NCI-H345 treated with DMSO at 0.1 percent for 48 hours (cell line): ENCODE measurements at regions not wholly inside any gene's neighbourhood (a gene's known extent, or its start where the extent isn't known, plus 50 kb on each side); places are given as distances from the start of the nearest gene placed in this dataset.
"Not testable (repeated sequence)": the region's sequence is repeated elsewhere in the genome, so short reads cannot be mapped to it uniquely, and the experiment has no call there.

Experiments
- DNase-seq: peaks from one replicate; lab custom pipeline; 2025; ENCODE audit not compliant: unreplicated experiment; lab: John Stamatoyannopoulos, UW

DNA sequence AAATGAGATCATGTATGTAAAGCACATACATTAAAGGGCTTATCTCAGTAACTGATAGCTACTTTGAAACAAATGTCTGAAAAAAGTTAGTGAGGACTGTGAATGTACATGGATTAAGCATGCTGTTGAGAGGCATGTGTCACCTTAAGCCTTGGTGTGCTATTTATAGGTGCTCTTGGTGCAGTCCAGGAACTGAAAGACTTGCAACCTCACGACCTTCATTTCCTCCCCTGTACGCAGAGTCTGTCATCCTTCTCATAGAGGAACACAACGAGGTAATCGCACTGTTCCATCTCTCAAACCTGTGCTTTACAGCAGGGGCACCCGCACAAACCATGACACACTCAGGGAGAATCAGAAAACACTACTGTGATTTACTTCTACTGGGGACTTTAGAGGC, 65.6 kb downstream of the UFM1 start:
- no peak for DNase-seq

DNA sequence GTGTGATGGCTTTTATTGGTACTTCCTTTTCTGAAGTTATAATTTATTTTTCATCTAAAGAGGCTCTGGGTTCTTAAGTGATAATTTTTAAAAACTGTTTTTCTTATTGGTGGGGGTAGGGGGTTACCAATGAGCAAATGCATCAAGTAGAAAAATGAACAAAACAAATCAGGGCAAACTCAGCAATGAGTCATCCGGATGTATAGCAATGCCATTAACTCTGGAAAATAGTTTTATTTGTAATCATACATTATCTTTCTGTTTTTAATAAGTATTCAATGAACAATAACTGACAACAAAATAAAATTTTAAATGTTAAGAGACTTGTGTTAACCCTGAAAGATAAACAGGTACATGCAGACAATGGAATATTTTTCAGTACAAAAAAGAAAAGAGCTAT, 67.6 kb downstream of the UFM1 start:
- no peak for DNase-seq

DNA sequence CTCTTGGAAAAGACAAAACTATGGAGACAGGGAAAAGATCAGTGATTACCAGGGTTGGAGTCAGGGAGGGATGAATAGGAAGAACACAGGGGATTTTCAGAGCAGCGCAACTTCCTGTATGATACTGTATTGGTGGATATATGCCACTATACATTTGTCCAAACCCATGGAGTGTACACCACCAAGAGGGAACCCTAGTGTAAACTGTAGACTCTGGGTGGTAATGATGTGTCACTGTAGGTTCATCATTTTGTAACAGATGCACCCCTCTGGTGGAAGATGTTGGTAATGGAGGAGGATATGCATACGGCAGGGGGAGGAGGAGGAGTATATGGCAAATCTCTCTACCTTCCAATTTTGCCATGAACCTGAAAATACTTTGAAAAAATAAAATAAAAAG, 68.1 kb downstream of the UFM1 start:
- no peak for DNase-seq

DNA sequence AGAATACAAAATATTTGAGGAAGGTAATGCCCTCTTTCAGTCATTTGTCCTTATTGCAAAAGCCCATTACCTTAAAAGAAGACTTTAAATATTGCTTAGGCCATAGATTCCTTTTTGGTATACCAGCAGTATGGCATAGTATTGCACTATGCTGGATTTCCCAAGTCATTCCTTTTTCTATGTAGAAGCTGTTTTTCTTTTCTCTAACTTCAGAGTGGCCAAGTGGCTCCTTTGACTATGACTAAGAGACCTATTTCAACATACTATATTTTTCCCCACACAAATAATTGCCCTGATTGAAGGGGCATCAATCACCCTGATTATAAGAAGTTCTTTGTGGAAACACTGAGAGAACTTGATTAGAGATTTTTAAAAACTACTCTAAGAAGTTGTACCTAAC, 68.6 kb downstream of the UFM1 start:
- no peak for DNase-seq

DNA sequence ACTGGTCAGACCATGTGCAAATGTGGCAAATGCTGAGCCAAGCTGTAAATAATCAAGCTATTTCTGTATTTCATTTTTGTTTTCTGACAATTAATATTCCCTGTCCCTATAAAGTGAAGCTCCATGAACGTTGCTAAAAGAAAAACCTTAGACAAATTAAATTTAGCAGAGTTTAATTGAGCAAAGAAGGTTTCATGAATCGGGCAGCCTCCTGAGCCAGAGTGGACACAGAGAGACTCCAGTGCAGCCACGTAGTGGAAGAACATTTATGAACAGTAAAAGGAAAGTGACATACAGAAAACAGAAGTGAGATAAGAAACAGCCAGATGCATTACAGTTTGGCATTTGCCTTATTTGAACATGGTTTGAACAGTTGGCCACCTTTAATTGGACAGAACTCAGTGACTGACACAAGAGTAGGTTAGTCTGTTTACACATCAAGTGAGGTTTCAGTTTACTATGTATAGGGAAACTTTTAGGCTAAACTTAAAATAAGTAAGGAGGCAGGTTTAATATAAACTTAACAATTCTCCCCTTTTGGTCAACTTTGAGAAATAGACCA, 69.7 kb downstream of the UFM1 start:
- no peak for DNase-seq

DNA sequence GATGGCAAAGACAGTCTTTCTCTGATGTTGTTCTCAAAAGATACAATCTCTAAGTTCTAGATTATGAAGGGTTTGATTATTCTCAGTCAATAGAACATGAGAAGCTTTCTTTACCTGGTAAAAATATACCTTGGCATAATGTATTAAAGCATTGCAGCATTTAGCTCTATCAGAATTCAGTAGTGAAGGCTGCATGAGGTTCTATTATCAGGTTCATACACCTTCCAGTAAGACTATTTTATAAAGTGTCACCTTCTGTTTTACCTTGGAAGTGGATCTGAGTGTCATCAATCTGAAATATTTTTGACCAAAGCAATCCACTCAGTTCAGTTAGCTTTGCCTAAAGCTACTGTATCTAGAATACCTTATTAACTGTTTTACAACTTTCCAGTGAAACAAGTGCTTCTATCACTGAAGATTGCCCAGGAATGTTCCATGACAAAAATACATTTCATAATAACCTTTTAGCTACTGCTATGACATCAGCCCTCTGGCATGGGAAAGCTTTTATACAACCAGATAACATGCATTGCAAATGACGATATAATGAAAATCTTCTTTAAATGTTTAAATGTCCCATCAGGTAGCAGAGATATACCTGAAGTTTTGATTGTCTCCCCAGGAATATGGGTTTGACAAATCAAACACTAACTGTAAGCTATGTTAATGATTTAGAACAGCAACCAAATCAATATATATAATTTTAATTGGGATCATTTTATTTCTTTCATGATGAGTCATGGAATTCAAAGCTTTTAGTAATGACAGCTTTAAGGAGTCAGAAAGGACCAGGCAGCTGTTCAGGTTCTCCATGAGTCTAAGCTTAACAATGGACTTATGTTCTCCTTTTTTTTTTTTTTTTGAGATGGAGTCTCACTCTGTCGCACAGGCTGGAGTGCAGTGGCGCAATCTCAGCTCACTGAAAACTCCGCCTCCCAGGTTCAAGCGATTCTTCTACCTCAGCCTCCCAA, 72.2 kb downstream of the UFM1 start:
- DNase-seq = no peak

DNA sequence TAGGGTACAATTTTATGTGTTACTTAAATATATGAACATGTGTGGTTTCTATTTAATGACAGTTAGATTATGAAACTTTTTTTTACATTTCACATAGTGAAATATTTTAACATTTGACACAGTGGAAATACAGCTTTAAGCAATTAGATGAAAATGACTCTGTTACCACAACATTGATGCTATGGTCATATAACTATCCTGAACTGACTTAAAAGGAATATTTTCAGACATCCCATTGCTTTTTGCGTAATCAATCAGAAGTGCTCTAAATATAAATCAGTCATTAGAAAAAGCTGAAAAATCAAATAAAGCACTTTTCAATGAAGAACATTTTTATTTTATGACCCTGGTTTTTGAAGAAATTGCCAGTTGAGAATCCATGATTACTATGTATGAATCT, 80.3 kb downstream of the UFM1 start:
- DNase-seq = no peak

DNA sequence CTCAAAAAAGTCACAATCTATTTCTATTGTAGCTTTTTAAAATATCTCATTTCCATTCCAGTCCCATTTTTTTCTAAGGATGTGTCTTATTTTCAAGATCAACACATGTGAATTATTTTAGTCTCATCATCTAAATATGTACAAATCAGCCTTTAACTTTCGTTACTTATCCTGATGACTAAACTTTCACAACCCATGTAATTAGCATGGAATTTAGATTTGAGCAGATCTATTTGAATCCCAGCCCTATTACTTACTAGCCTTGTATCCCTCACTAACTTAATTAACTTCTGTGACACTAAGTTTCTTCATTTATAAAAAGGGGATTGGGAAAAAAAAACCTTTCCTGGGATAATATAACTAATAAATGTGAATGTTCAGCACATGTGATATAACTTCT, 81.1 kb downstream of the UFM1 start:
- no peak for DNase-seq

DNA sequence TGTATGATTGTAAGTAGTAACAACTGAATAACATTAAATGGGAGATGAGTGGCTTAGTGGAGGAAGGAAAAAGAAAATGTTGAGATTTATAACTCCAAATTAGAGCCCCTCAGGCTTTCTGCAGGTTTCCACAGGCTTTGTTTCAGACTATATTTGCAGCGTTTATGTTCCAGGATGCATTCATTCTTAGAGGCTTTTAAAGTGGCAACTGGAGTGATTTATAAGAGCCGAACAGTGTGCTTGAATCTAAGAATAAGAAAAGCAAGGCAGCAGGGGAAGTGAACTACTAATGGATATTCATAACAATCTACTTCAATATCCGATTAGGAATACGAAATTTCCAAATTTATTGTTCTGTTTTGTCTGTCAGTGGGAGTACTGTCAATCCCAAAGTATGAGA, 91.0 kb downstream of the UFM1 start:
- DNase-seq = no peak

DNA sequence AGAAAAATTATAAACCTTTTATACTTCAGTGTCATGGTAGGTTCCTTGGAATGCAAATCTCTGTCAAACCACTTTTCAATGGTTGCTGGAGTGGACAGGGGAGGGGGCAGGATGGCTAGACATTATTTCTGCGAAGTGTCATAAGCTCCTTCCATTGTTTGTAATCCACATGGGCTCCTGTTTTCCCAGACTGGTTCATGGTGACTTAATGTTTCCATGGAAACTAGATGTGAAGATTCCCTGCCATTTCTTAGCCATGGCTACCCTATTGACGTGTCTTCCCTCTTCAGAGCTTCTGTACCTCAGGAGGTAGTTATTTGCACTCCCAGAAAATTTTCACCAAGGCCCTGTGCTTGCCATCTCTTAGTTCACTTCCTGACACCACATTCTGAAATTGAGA, 95.3 kb downstream of the UFM1 start:
- no peak for DNase-seq

DNA sequence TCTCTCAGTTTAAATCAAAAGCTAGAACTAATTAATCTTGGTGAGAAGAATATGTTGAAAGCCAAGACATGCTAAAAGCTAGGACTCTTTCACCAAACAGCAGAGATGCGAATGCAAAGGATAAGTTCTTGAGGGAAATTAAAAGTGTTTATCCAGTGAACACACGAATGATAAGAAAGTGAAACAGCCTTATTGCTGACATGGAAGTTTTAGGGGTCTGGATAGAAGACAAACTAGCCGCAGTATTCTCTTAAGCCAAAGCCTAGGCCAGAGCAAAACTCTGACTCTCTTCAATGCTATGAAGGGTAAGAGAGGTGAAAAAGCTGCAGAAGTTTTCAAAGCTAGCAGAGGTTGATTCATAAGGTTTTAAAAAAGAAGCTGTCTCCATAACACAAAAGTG, 103.0 kb downstream of the UFM1 start:
- DNase-seq = no peak

DNA sequence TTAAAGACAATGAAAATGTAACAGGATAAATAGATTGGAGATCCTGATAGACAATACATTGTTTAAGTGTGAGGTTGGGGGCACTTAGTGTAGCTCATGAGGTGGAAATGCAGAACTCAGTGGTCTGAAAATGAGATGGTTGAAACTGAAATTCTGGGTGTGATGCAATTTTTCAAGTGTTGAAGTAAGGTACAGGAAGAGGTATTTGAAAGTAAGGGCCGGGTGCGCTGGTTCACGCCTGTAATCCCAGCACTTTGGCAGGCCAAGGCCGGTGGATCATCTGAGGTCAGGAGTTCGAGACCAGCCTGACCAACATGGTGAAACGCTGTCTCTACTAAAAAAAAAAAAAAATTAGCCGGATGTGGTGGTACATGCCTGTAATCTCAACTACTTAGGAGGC, 113.0 kb downstream of the UFM1 start:
- no peak for DNase-seq

DNA sequence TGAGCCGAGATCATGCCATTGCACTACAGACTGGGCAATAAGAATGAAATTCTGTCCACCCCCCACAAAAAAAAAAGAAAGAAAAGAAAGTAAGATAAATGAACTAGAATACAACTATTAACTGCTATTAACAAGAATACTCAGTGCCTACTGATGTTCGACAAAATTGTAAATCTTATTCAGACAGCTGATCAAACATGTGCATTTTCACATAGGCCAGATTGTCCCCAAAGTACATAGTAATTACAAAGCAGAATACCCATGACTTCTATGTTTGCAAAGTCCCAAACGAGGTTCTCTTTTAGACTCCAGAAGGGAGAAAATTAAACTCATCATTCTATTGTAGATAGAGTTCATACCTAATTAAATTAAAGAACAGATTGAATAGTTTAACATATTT, 113.4 kb downstream of the UFM1 start:
- no peak for DNase-seq

DNA sequence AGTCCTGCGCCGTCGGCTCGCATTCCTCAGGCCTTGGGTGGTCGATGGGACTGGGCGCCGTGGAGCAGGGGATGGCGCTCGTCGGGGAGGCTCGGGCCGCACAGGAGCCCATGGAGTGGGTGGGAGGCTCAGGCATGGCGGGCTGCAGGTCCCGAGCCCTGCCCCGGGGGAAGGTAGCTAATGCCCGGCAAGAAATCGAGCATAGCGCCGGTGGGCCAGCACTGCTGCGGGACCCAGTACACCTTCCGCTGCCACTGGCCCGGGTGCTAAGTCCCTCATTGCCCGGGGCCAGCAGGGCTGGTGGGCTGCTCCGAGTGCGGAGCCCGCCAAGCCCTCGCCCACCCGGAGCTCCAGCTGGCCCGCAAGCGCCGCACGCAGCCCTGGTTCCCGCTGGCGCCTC, 122.8 kb downstream of the UFM1 start:
- not testable (repeated sequence) for DNase-seq

DNA sequence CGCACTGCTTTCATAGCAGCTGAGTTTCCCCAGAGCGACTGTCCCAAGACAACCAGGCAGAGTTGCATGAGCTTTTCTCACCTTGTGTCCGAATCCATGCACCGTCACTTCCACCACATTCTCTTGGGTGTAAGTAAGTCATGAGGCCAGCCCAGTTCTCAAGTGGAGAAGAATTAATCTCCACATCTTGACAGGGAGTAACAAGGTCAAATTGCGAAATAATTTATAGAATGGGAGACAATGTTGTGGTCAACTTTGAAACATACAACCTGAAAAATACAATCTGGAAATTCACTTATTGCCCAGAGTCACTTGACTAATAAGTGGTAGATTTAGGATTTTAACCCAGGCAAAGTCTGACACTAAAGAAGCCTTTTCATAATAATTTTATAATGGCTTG, 123.7 kb downstream of the UFM1 start:
- DNase-seq = no peak

DNA sequence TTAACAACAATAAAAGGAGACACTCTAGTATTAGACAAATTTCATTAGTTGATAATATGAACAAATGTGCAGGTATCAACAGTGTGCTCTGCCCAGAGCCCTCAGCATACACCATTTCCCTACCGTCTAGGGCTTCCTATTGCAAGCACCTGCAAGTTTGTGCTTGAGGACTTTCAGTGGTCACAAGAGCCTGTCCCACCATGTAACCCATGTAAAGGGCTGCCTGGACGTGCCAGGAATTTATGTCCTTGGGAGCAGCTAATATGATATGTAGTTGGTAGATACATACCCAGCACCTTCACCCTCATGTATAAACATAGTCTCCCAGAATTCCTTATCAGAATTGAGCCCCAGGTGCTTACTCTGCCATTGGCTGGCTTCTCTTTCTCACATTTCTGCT, 128.0 kb downstream of the UFM1 start:
- DNase-seq = no peak

DNA sequence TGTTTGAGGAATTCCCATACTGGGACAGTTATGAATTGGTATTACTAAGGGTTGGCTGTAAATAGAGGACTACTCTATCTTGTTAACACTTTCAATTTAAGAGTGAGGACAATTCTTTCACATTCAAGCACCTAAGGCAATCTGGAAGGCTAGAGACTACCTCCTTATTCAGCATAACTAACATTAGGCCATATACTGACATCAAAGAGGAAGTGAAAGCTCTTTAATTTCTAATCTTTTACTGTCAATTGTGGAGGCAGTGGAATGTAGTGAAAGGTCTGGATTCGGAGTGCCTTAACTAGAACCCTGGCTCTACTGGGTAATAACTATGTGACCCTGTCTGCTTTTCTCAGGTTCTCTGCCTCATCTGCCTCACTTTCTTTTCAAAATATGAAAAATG, 134.0 kb downstream of the UFM1 start:
- no peak for DNase-seq

DNA sequence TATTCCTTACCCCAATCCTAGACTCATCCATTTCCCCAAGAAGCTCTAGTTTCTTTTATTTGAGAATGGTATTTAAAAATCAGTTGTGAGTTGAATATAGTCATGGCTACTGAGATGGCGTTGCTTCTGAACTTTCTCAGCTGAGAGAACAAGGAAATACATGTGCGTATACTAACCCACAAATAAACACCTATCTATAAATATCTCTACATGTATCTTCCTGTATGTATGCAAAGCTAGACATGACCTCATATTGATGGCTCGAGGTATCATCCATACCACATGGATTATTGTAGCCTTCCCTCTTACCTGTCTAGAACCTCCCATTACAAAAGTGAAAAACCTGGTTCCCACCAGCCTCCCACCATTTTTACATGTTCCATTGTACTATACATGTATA, 141.0 kb downstream of the UFM1 start:
- no peak for DNase-seq

DNA sequence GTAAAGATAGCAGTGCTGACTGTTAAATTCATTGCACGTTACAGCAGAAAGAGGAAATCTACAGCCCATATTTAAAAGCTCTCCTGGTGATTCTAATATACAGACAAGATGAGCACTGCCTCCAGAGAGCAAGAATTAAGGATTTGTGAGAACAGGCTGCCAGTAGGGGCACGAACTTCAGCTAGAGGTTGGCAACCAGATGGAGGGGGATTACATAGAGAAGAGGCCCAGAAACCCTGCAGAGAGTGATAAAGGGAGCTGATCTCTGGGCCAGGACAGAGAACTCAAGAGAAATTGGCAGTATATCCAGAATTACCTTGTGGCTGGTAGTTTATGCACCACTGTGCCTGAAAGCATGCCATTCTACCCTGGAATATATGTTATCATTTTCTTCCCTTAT, 144.8 kb downstream of the UFM1 start:
- DNase-seq = no peak

DNA sequence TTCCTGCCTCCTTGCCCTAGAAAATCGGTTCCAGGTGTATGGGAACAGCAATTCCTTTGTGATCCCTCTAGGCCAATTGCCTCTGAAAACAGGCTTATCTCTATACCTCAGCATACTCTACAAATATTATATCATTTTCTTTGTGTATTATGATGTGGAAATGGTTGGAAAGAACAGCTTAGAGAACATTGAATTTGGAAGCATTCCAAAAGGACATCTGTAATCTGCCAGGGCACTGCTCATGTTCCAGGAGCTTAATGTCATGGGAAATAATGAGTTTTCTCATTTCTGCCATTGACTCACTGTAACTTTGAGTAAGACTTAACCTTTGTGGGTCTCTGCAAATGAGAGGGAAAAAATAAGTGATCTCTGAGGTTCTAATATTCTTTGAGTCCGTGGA, 147.3 kb downstream of the UFM1 start:
- DNase-seq = no peak

DNA sequence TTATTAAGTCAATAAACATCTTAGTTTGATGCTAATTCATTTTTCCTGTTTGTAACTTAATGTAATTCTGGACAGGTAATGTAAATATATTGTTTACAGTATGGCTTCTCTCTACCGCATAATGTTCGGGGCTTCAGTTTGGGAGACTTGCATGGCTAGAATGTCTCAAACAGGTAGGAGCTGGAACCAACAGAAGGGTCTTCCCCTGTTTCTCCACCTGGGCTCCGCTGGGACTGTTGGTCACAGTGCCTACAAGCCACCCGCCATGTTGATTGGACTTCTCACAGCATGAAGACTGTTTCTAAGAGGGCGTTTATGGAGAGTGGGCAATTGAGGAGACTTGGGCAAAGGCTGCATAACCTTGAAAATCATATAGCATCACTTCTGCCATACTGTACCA, 148.6 kb downstream of the UFM1 start:
- no peak for DNase-seq

DNA sequence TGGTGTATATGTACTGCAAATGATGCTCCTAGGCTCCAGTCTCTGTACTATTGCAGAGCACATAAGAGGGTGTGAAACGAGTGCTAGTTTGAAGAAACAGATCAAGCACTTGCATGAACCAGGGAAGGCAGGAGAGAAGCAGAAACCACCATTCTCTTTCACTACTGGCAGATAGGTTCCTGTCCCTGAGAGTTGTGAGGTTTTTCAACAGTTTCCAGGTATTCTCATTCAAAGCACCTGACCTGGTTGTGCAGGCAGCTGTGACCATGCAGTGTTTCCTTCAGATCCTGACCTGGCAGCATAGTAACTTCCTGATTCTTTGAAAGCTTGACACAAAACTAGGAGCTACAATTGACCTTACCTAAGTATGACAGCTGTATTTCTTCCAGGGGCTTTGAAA, 164.9 kb downstream of the UFM1 start:
- no peak for DNase-seq

DNA sequence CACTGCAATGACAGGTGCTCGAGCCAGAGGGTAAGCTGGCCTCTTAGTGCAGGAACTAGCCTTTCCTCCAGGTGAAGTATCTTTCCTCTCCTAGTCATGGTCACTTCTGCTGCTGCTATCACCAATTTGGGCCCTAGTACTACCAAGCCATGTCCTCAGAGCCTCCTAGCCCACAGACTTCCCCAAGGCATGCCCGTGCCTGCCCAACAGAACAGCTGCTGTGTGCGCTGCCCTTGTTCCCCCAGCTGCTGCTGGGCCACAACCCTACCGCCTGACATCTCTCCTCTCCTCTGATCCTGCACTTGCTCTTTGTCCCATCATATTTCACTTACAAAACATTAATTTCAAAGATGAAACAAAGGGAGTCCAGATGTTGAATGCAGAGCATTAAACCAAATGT, 168.5 kb upstream of the FREM2 start:
- no peak for DNase-seq
